ENCODE measurements at regions not wholly inside any gene's neighbourhood (a gene's known extent, or its start where the extent isn't known, plus 50 kb on each side); places are given as distances from the start of the nearest gene placed in this dataset.

GRCh38 chr15:23913081-23913480 lies 226.0 kb upstream of the NDN start:
- Mint-ChIP-seq H3K36me3 (ENCODE audit: low read depth) (no peaks in the 10 kb centered on the region), H3K4me3 (no peak overlapping the region), H3K27me3 (ENCODE audit: low read depth) (no peaks in the 10 kb centered on the region), H3K27ac (no peak overlapping the region), H3K4me1 (ENCODE audit: low read depth) (no peaks in the 10 kb centered on the region), H3K9me3 (peaks cover 25% of the 10 kb centered on the region)
- no peak for DNase-seq (ENCODE audit: low spot score)

GRCh38 chr15:23913635-23914034 lies 226.5 kb upstream of the NDN start:
- no peak overlapping the region for H3K27ac Mint-ChIP-seq

DNA sequence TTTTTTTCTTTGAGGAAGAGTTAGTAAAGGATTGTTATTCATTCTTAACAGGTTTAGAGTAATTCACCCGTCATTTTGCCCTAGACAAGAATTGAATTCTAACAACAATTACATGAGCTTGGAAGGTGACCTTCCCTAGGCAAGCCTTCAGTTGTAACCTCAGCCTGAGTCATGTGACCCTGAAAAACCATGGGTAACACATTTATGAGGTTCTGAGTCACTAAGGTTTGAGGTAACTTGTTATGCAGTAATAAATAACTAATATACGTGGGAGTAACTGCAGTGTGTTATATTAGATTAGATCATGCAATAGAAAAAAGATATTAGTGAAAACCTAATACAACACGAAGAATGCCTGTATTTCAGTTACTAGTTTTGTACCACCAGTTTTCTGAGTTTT lies 237.6 kb upstream of the NDN start:
- Mint-ChIP-seq H3K36me3 (ENCODE audit: low read depth) (no peaks in the 10 kb centered on the region), H3K9me3 (peaks cover 41% of the 10 kb centered on the region), H3K27ac (no peak overlapping the region), H3K27me3 (ENCODE audit: low read depth) (no peaks in the 10 kb centered on the region), H3K4me3 (no peak overlapping the region), H3K4me1 (ENCODE audit: low read depth) (no peaks in the 10 kb centered on the region)
- DNase-seq (ENCODE audit: low spot score) = no peak

More at GRCh38 chr15:23913635-23914034, 226.5 kb upstream of the NDN start:
- no peaks in the 10 kb centered on the region for H3K27me3 Mint-ChIP-seq (ENCODE audit: low read depth)
- no peak for DNase-seq (ENCODE audit: low spot score)
- H3K36me3 Mint-ChIP-seq (ENCODE audit: low read depth) = no peaks in the 10 kb centered on the region
- H3K4me1 Mint-ChIP-seq (ENCODE audit: low read depth) = no peaks in the 10 kb centered on the region
- peaks cover 25% of the 10 kb centered on the region for H3K9me3 Mint-ChIP-seq
- H3K4me3 Mint-ChIP-seq = no peak overlapping the region

- no peak for DNase-seq (ENCODE audit: low spot score)
- no peaks in the 10 kb centered on the region for H3K4me1 Mint-ChIP-seq (ENCODE audit: low read depth)
- peaks cover 43% of the 10 kb centered on the region for H3K9me3 Mint-ChIP-seq
- no peaks in the 10 kb centered on the region for H3K36me3 Mint-ChIP-seq (ENCODE audit: low read depth)
- H3K27ac Mint-ChIP-seq = no peak overlapping the region
- no peak overlapping the region for H3K4me3 Mint-ChIP-seq
- no peaks in the 10 kb centered on the region for H3K27me3 Mint-ChIP-seq (ENCODE audit: low read depth)
Observed at GRCh38 chr15:23954931-23955330, 267.8 kb upstream of the NDN start.

DNA sequence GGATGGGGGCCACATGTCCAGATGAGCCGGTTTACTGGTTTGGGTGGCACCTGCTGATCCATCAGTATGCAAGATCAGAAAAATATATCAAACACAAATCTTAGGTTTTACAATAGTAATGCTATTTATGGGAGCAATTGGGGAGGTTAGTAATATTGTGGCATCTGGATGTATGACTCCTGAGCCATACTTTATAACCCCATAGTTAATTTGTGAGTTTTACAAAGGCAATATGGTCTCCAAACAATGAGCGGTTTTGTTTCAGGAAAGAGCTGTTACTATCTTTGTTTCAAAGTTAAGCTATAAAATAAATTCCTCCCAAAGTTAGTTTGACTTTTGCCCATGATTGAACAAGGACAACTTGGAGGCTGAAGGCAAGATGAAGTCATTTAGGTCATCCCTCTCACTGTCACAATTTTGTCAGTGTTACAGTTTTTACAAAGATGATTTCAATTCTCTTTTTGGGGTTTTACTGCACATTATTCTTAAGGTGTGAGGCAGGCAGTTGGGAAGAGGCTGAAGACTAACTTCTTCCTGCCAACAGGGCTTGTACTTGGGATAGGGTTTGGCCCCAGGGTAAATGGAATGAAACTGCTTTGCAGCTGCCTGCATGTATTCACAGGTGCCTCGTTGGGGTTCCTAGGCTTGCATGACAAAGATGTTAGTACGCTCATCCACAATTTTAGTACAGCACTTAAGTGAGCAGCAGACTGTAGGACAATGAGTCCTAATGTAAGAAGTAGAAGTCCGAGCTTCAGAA lies 296.6 kb upstream of the NDN start:
- no peak overlapping the region for H3K4me3 Mint-ChIP-seq
- no peak for DNase-seq (ENCODE audit: low spot score)
- H3K27me3 Mint-ChIP-seq (ENCODE audit: low read depth) = no peaks in the 10 kb centered on the region
- H3K4me1 Mint-ChIP-seq (ENCODE audit: low read depth) = no peaks in the 10 kb centered on the region
- no peak overlapping the region for H3K27ac Mint-ChIP-seq
- H3K36me3 Mint-ChIP-seq (ENCODE audit: low read depth) = no peaks in the 10 kb centered on the region
- peaks cover 44% of the 10 kb centered on the region for H3K9me3 Mint-ChIP-seq

DNA sequence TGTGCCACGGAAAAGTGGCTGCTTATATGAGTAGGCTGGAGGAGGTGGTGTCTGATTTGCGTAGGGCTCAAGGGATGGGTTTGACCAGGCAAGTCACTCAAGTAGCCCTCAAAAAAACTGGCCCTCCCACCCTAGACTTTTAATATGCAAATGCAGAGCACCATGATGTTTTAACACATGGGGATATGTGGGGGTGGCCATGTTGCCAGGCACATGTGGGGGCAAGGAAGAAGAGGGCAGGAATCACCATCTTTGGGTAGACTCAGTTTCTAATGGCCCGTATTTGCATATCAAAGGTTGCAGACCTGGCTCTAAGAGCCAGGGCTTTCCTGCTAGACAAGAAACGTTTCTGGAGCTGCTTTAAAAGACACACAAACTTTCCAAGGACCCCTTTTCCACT lies 307.2 kb upstream of the NDN start:
- Mint-ChIP-seq H3K4me3 (no peak overlapping the region), H3K36me3 (ENCODE audit: low read depth) (no peaks in the 10 kb centered on the region), H3K4me1 (ENCODE audit: low read depth) (no peaks in the 10 kb centered on the region), H3K27ac (no peak overlapping the region), H3K9me3 (peaks cover 62% of the 10 kb centered on the region), H3K27me3 (ENCODE audit: low read depth) (no peaks in the 10 kb centered on the region)
- DNase-seq (ENCODE audit: low spot score) = no peak

- H3K27me3 Mint-ChIP-seq (ENCODE audit: low read depth) = no peaks in the 10 kb centered on the region
- no peak overlapping the region for H3K4me3 Mint-ChIP-seq
- H3K4me1 Mint-ChIP-seq (ENCODE audit: low read depth) = no peaks in the 10 kb centered on the region
- H3K9me3 Mint-ChIP-seq = peaks cover 58% of the 10 kb centered on the region
- H3K36me3 Mint-ChIP-seq (ENCODE audit: low read depth) = no peaks in the 10 kb centered on the region
- H3K27ac Mint-ChIP-seq = no peak overlapping the region
- DNase-seq (ENCODE audit: low spot score) = no peak
Observed at GRCh38 chr15:23998056-23998455, 311.0 kb upstream of the NDN start.

DNA sequence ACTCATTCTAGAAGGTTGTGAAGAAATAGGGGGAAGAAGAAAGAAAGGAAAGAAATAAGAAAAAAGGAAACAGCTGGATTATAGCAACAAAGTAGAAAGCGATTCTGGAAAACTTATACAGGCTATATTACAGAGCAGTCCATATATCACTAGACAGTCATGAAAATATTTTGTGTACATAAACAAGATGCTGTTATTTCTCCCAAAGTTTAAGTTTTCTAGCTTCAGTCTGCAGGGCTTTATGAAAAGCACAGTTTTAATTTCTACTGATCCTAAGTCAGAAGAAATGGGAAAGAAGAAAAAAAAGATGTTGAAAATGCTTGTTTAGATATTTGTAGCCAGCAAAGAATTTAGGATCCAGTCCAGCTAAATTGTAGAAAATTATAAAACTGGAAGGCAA lies 321.4 kb upstream of the NDN start:
- H3K4me1 Mint-ChIP-seq (ENCODE audit: low read depth) = no peaks in the 10 kb centered on the region
- no peak overlapping the region for H3K4me3 Mint-ChIP-seq
- H3K27ac Mint-ChIP-seq = no peak overlapping the region
- no peak for DNase-seq (ENCODE audit: low spot score)
- H3K36me3 Mint-ChIP-seq (ENCODE audit: low read depth) = no peaks in the 10 kb centered on the region
- H3K27me3 Mint-ChIP-seq (ENCODE audit: low read depth) = no peaks in the 10 kb centered on the region
- H3K9me3 Mint-ChIP-seq = peaks cover 43% of the 10 kb centered on the region

DNA sequence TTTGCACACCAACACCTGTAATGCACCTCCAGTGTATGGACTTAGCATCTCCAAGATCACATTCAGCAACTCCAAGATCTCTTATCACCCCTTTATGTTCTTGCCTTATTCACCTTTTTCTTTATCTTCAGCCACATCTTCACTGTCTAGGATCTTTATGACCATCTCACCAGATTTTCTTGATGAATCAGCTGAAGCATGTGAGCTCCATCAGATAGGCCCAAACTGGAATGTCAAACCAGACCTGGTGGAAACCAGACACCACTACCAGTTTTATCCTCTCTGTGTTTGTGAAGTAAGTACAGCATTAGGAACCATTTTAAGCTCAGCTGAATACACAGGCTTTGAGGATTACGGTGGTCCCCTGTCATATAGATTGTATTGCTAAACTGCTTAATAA lies 330.4 kb upstream of the NDN start:
- Mint-ChIP-seq H3K27ac (no peak overlapping the region), H3K4me1 (ENCODE audit: low read depth) (no peaks in the 10 kb centered on the region), H3K9me3 (peaks cover 65% of the 10 kb centered on the region), H3K4me3 (no peak overlapping the region), H3K27me3 (ENCODE audit: low read depth) (no peaks in the 10 kb centered on the region), H3K36me3 (ENCODE audit: low read depth) (no peaks in the 10 kb centered on the region)
- DNase-seq (ENCODE audit: low spot score) = no peak

- no peaks in the 10 kb centered on the region for H3K27me3 Mint-ChIP-seq (ENCODE audit: low read depth)
- DNase-seq (ENCODE audit: low spot score) = no peak
- peaks cover 70% of the 10 kb centered on the region for H3K9me3 Mint-ChIP-seq
- no peak overlapping the region for H3K27ac Mint-ChIP-seq
- no peaks in the 10 kb centered on the region for H3K36me3 Mint-ChIP-seq (ENCODE audit: low read depth)
- no peaks in the 10 kb centered on the region for H3K4me1 Mint-ChIP-seq (ENCODE audit: low read depth)
- no peak overlapping the region for H3K4me3 Mint-ChIP-seq
Observed at GRCh38 chr15:24039683-24040082, 352.6 kb upstream of the NDN start.

DNA sequence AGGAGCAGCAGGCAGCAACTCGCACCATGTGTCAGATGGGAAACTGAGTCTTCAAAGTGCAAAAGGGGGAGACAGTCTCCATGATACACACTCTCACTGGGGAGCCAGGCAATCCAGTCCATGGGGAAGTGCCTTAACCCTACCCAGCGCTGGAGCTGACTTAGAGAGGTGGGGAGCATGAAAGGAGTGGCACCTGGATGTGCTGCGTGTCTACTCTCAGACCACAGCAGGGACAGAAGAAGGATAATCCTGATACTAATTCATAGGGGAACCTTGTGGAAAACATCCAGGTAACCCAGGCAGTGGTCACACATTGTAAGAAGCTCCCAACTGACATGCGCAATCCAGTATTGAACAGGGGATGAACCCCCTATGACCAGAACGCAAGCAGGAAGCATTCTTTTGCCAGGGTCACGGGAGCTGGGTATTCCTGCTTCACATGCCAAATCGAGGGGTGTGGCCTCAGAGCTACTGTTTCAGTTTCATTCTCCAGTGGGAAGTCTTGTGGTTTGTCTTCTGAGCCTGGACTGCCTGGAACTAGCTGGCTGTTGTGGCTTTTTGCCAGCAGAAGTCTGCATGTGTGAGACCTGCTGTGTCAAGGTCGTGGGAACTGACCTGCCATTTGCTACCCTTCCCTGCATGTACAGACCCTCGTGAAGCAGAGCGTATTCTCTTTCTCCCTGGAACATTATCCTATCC lies 367.6 kb upstream of the NDN start:
- Mint-ChIP-seq H3K4me1 (ENCODE audit: low read depth) (no peaks in the 10 kb centered on the region), H3K27me3 (ENCODE audit: low read depth) (no peaks in the 10 kb centered on the region), H3K9me3 (peaks cover 50% of the 10 kb centered on the region), H3K4me3 (no peak overlapping the region), H3K27ac (no peak overlapping the region), H3K36me3 (ENCODE audit: low read depth) (no peaks in the 10 kb centered on the region)
- DNase-seq (ENCODE audit: low spot score) = no peak

GRCh38 chr15:24067733-24068501 lies 380.8 kb upstream of the NDN start:
- no peaks in the 10 kb centered on the region for H3K4me1 Mint-ChIP-seq (ENCODE audit: low read depth)
- no peak overlapping the region for H3K4me3 Mint-ChIP-seq
- H3K36me3 Mint-ChIP-seq (ENCODE audit: low read depth) = no peaks in the 10 kb centered on the region

DNA sequence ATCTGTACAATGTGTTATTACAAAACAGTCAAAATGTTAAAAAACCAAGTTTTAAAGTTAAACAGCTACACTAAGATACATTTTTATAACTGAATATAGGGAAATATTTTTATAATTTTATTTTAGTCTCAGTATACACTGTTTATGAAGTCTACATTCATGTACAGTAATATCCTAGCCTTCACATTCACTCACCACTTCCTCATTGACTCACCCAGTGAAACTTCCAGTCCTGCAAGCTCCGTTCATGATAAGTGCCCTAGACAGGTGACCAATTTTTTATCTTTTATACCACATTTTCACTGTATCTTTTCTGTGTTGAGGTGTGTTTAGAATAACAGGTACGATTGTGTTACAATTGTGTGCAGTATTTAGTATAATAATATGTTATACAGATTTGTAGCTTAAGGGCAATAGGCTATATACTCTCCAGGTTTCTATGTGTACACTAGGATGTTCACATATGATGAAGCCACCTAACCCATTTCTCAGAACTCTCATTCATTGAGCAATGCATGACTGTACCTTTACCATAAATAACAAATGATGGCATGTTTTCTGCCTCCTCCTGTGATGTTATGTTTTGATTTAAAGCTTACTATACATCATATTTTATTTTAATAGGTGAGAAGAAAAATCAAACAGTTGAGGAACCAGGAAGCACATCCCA lies 388.4 kb upstream of the NDN start:
- H3K36me3 Mint-ChIP-seq (ENCODE audit: low read depth) = no peaks in the 10 kb centered on the region
- no peaks in the 10 kb centered on the region for H3K4me1 Mint-ChIP-seq (ENCODE audit: low read depth)
- H3K4me3 Mint-ChIP-seq = no peak overlapping the region
- DNase-seq (ENCODE audit: low spot score) = no peak
- H3K9me3 Mint-ChIP-seq = peaks cover 20% of the 10 kb centered on the region
- H3K27ac Mint-ChIP-seq = no peak overlapping the region
- H3K27me3 Mint-ChIP-seq (ENCODE audit: low read depth) = no peaks in the 10 kb centered on the region

More at GRCh38 chr15:24067733-24068501, 380.8 kb upstream of the NDN start:
- Mint-ChIP-seq H3K9me3 (peaks cover 44% of the 10 kb centered on the region), H3K27ac (no peak overlapping the region), H3K27me3 (ENCODE audit: low read depth) (no peaks in the 10 kb centered on the region)
- DNase-seq (ENCODE audit: low spot score) = no peak
